GM19468 (cell line): ENCODE measurements at regions not wholly inside any gene's neighbourhood (a gene's known extent, or its start where the extent isn't known, plus 50 kb on each side); places are given as distances from the start of the nearest gene placed in this dataset.

Experiments
- ATAC-seq: cut with Tn5 transposase; IDR thresholded peaks from one replicate; pipeline ENCODE4 v1.9.1; 2021; ENCODE audit warnings: mild to moderate bottlenecking, moderate library complexity, moderate number of reproducible peaks; ENCODE audit not compliant: unreplicated experiment; ENCODE audit errors: extremely low read depth

DNA sequence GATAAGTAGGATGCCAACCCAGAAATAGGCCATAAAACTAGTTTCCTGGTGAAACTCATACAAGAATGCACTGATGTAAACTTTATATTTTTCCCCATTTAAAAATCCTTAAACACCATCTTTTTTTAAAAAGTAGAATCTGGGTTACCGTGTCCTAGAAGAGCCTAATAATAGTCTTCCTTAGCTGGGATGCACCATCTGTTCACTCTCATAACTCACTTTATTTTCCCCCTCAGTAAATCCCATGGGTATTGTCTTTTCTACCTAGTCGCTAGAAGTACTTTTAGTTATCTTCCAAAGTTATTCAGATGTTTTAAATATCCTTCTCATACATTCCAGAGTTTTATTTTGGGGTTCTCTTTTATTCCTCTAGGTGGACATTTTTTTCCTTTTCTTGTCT lies 250.2 kb downstream of the PLA2G4A start:
- ATAC-seq: no peak

DNA sequence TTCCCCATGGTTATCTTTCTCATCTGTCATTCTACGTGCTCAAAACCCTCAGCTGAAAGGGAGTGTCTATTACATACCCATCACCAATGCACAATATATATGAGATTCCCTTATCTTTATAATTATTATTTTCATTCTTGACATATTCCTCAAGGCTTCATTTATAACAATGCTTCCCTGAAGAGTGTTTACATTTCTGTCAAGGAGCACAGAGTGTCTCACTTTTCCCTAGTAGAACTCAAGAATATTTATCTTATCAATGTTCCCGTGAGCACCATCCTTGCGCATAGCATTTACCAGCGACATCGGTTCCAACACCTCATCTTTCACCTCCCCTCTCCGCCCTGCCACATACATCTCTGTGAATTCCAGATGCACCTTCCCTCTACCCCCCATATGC lies 250.6 kb downstream of the PLA2G4A start:
- no peak for ATAC-seq

DNA sequence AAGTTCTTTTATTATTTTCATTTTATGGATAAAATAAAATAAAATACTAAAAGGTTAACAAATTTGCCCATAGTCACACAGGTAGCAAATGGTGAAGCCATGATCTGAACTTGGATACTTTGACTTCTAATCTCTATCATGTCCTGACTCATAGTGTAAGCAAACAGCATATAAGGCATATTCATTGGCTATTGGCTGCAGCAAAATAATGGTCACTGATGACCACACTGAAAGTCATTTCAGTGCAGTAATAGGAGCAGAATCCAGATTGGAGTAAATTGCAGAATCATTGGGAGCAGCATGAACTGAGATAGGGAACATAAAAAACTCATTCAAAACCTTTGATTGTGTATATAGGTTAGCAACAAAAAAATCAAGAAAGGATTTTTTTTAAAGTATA lies 262.9 kb downstream of the PLA2G4A start:
- ATAC-seq: no peak

DNA sequence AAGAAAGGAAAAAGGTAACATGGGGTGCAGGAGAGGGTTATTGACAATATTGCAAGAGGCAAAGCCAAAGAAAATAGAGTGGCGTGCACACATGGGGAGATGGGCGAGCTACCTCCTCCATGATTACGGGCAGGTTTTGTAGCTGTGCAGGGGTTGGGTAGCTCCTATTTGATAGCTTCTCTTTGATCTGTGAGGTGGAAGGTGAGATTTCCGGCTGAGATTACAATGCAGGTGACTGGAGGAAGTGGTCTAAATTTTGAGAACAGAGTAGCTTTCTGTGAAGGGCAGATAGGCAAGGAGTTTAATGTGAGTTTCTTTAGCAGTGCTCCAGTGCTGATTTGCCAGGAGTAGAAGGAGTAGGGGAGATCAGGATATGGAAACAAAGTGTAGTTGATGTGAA lies 263.4 kb downstream of the PLA2G4A start:
- ATAC-seq: no peak

DNA sequence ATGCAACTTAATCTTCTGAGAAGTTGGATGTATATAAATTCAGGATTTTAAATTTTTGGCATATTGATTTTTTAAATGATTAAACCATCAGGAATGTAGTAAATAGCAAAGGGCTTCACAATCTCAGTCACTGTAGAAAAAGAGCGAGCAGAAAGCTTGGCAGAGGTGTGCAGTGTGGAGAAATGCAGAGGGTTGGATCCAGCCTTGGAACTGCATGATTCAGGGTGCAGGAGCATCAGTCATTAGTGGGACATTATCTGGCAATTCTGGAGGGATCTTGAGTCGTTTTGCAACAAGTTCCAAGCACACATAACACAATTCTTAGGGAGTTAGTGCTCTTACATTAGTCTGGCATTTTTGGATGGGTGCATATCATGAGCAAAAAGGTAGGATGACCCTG lies 267.9 kb downstream of the PLA2G4A start:
- no peak for ATAC-seq

DNA sequence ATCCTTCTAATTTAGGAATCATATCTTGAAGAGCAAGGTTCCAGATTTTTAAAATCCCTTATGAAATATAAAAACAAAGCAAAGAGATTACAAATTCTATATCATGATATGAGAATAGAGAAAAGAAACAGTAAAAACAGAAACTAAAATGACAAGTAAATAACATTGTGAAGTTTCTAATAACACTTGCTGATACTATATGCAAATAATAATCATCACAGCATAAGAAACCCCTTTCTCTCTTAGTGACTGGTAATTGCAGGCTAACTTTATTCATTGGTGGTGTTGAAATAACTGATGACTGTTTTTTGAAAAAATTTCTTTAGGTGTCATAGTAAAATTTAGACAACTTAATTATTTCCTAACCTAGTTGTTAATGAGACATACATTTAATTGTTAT lies 281.6 kb downstream of the PLA2G4A start:
- ATAC-seq: no peak

DNA sequence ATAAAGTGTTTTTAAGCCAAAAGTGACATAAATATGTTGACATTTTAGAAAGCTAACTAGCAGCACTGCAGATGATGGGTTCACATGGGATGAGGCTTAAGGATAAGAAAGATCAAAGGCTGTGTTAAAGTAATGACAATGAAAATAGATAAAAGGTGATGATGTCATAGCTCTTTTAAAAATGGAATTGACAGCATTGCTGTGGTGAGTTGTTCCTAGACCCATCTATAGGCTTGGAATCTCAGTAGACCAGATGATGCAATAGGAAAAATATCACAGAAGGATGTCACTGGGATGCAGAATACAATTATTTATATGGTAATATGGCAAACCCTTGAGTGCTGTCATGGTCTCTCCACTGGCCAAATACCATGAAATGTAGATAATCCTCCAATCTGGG lies 286.0 kb downstream of the PLA2G4A start:
- no peak for ATAC-seq

DNA sequence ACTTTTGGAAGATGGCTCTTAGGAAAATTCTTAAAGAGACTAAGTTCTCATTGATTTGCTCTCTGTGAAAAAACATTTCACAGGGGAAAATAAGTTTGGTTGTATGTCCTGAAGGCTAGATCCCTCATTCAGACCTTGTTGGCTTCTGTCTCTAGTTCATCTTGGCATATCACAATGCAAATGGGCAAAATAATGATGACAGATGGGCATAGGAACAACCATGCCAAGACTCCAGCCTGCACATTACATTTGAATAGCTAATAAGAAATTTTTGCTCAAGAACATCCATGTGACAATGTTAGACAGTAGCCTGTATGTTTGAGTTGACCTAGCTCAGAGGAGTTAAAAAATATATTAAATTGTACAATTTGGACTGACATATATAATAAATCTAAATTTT lies 292.9 kb downstream of the PLA2G4A start:
- no peak for ATAC-seq

DNA sequence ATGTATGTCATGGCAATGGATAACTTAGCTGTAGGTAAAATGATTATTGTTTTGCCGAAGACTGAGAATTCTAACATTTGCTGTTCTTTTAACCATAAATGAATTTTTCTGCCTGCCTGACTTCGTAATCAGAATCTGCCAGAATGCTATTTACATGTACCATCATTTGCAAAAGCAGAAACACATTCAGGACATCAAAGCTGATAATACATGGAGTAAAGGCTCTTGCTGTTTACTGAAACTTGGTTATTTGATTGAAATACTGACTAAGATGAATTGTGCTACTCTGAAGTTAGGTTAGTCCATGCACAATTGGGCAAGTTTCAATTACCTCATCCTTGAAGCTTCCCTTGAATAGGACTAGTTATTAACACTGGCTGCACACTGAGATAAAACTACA lies 293.8 kb downstream of the PLA2G4A start:
- no peak for ATAC-seq

DNA sequence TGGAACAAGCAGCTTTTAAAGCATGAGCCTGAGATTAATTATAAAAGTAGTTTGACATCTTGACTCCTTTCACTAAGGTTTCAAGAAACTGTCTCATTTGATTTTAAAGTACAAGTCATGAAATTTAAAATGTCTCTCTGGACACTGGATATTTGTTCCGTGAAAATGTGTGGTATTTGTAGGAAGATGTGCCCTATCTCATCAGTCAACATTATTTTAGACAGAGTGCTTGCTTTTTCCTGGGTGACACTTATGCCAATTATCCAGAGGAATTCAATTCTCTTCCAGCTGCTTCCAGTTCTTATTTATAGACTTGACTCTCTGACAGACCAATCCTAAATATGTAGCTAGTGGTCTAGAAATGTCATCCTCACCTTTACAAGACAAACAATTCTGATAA lies 300.4 kb downstream of the PLA2G4A start:
- no peak for ATAC-seq

DNA sequence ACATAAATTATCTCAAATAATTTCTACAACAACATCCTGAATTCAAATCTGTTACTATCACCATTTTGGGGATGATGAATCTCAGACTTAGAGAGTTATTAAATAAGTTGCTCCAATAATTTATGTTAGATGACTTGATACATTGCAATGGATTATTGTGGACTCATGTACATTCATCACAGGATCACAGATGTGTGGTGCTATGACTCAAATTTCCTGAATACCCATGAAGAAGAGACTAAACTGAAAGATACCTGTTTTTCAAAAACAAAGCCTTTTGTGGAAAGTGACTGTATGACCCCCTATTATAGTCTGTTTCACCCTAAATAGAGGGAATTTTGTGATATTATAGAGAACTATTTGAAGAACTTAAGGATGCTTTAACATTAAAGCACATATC lies 315.0 kb downstream of the PLA2G4A start:
- no peak for ATAC-seq

DNA sequence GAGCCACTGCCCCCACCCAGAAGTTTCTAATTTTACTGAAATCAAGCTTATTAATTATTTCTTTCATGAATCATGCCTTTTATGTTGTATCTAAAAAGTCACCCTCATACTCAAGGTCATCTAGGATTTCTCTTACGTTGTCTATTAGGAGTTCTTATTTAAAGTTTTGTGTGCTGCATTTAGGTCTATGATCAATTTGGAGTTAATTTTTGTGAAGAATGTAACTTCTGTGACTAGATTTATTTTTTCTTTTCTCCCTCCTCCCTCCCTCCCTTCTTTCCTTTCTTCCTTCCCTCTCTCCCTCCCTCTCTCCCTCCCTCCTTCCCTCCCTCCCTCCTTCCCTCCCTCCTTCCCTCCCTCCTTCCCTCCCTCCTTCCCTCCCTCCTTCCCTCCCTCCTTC lies 317.6 kb downstream of the PLA2G4A start:
- ATAC-seq: no peak

DNA sequence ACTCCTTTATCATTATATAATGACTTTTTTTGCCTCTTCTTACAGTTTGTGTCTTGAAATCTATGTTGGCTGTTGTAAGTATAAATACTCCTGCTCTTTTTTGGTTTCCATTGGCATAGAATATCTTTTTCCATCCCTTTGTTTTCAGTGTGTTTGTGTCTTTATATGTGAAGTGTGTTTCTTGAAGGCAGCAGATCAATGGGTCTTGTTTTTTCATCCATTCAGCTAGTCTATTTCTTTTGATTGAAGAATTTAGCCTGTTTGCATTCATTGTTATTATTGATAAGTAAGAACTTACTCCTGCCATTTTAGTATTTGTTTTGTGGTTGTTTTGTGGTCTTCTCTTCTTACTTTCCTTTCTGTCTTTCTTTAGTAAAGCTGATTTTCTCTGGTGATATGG lies 322.8 kb downstream of the PLA2G4A start:
- ATAC-seq: no peak

DNA sequence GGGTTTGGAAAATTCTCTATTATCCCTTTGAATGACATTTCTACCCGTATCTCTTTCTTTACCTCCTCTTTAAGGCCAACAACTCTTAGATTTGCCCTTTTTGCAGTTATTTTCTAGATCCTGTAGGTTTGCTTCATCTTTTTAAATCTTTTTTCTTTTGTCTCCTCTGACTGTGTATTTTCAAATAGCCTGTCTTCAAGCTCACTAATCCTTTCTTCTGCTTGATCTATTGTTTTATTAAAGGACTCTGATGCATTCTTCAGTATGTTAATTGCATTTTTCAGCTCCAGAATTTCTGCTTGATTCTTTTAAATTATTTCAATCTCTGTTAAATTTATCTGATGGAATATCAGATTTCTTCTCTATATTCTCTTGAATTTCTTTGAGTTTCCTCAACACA lies 324.3 kb downstream of the PLA2G4A start:
- no peak for ATAC-seq

DNA sequence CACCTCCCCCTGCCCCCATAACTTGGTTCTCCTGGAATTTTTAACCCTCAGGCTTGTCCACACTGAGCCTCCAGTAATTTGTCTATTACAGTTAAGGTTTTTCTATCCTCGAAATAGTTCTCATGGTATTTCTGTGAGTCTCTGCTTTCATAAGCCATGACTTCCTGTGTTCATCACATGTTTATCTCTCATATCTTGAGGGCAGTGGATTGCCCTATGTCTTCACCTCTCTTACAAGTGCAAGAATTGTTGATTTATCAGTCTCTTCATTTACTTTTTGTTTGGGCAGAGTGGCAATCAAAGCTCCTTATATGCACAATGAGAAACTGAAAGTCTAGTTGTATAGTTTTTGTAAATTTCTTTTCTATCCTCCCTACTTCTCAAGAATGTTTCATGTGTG lies 328.4 kb downstream of the PLA2G4A start:
- ATAC-seq: no peak

DNA sequence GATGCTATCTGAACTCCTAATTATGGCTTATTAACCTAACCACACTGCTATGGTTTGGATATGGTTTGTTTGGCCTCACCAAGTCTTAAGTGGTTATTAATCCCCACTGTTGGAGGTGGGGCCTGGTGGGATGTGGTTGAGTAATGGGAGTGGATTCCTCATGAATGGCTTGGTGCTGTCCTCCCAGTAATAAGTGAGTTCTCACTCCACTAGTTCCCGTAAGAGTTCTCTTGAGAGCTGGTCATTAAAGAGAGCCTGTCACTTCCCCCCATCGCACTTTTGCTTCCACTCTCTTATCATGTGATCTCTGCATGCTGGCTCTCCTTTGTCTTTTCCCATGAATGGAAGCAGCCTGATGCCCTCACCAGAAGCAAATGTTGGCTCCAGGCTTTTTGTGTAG lies 328.8 kb downstream of the PLA2G4A start:
- ATAC-seq: no peak

DNA sequence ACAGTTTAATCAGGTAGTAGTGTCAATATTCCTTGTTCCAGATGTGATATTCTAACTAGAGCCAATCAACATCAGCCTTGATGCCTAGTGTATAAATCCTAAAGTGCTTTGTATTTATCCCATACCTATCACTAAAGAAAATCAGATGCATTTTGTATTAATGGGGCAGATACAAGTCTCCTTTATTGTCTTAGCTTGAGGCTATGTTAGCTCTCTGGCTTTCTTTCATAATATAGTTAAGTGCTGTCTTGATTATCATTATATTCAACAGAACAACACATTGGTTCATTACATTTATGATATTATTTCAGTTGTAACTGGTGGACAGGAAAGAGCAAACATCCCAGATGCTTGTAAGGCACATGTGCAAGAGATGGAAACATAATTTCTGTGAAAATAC lies 338.8 kb downstream of the PLA2G4A start:
- ATAC-seq: no peak

DNA sequence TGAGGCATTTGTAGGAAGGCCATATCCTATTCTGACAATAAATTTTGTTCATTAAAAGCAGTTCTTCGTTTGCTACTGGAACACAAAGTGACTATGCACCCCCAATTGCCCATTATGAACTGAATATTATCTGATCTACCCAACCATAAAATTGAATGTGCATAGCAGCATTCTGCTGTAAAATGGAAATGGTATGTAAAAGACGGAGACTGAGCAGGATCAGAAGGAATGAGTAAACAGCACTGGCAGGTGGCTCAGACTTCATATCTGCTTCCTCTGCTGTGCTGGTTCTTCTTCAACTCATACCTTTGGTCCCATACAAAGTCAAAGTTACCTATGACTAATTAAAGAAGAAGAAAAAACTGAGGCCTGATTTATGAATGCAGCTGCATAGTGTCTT lies 339.5 kb downstream of the PLA2G4A start:
- no peak for ATAC-seq

DNA sequence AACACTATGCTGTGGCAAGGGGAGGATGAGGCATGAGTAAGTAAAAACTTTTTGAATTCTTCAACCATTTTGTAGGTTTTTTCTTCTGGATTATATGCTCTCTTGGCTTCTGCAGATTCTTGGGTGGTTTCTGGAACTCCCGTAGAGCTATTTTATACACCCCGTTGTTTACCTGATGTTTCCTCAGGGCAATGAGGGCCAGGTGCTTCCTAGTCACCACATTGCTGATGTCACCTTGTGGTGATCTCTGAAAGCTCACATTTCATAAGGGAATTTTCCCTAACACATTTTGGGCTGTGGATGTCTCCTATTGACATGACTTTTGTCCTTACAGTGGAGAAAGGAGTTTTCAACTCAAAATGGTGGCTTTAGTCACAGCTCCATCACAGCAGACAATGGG lies 356.6 kb downstream of the PLA2G4A start:
- no peak for ATAC-seq

DNA sequence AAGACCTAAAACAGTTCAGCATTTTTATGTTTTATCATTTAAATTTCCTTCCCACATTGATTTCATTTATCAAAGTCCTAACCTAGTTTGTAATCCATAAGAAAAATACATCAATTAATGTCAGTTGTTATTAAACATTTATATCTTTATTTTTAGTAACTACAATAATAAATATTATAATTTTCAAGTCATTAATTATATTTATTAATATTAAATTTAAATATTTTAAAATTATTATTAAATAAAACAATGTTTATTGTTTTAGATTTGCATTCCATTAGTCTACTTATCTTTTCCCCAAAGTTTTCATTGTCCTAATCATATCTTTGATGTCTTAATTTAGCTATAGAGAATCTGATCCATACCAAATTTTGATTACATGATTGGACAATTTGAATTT lies 368.9 kb downstream of the PLA2G4A start:
- ATAC-seq: no peak

DNA sequence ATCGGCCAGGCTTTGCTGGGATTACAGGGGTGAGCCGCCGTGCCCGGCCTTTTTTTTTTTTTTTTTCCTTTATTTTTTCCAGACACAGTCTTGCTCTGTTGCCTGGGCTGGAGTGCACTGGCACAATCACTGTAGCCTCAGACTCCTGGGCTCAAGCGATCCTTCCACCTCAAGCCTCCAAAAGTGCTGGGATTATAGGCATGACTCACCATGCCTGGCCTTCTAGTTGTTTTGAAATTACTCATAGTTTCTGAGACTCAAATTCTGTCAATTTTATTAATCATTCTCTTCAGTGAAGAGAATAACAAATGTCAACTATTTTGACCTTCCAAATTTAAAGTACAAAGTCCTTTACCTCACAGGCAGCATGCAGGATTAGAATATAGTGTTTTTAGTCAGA lies 374.5 kb downstream of the PLA2G4A start:
- ATAC-seq: no peak

DNA sequence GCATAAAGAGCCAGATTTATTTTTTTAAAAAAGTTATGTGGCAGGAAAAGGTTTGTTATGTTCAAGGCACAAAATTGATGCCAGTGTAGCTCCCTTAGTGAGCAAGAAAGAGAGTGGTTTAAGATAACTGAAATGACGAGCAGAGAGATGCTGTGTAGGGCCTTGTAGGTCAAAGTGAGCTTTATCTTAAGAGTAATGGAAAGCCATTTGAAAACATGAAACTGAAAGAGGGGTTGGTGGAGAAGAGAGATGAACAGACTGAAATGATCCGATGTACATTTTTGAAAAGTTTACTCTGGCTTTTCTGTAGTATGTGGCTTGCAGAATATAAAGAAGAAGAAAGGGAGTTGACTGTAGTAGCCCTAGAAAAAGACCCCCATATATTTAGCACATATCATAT lies 383.6 kb downstream of the PLA2G4A start:
- no peak for ATAC-seq

DNA sequence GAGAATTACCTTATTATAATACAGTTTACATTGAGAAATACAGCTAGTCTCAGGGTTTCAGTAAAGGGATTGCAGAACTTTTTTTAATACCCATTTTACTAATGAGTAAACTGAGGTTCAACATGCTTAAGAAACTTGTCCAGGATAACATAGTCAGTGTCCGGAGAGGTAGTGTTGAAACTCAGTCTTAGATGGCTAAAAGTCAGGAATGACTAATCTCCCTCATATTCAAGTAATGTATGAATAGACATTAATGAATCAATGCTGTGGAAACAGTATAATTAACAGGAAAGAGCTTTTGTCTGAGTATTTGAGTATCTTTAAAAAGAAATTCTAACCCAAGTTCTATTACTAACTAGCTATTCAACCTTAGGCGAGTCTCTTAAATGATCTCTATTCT lies 397.6 kb downstream of the PLA2G4A start:
- ATAC-seq: no peak
